Stimulated activated naive CD8-positive, alpha-beta T cell treated with anti-CD3 and anti-CD28 coated beads, Interleukin-15, Interleukin-2, amounts not matched to agents 100 U/mL and 50 U/mL, for 24 hours (primary cell): ENCODE measurements at regions not wholly inside any gene's neighbourhood (a gene's known extent, or its start where the extent isn't known, plus 50 kb on each side); places are given as distances from the start of the nearest gene placed in this dataset.

ENCODE experiments used
- ATAC-seq: fragments of 150-1000 bp; cut with Tn5 transposase; one replicate; pipeline ENCODE4 v1.10.0; 2021
- DNase-seq: peaks from one replicate; pipeline ENCODE4 v3.0.0; 2021

- ATAC-seq (no peak), DNase-seq (no peak)
Observed at GRCh38 chr5:141800617-141801016, 77.6 kb downstream of the PCDH1 start.

- no peak for DNase-seq
- no peak for ATAC-seq
Observed at GRCh38 chr5:141799507-141800167, 78.6 kb downstream of the PCDH1 start.

- no peak for ATAC-seq
Observed at GRCh38 chr5:141797425-141797824, 80.8 kb downstream of the PCDH1 start.

GRCh38 chr5:141795421-141795820 lies 82.8 kb downstream of the PCDH1 start:
- DNase-seq, result no peak
- no peak for ATAC-seq

More at GRCh38 chr5:141797425-141797824, 80.8 kb downstream of the PCDH1 start:
- no peak for DNase-seq

DNA sequence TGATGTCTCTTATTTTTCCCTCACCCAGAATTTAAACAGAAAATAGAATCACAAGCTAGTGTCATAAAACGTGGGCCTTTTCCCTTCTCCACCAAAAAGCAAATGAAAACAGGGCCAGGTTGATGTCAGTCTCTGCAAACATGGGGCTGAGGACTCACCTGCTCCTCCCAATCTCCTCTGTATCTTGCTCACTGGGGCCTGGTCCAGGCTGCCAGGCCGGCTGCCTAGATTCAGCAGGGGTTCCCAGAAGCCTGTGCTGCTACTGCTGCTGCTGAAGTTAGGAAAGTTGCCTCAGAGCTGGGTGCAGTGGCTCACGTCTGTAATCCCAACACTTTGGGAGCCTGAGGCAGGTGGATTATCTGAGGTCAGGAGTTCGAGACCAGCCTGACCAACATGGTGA lies 84.3 kb downstream of the PCDH1 start:
- DNase-seq (no peak), ATAC-seq (no peak)

- no peak for ATAC-seq
- no peak for DNase-seq
Observed at GRCh38 chr5:141793403-141793802, 84.8 kb downstream of the PCDH1 start.

GRCh38 chr5:141790630-141791029 lies 87.6 kb downstream of the PCDH1 start:
- DNase-seq (no peak), ATAC-seq (no peak)

DNA sequence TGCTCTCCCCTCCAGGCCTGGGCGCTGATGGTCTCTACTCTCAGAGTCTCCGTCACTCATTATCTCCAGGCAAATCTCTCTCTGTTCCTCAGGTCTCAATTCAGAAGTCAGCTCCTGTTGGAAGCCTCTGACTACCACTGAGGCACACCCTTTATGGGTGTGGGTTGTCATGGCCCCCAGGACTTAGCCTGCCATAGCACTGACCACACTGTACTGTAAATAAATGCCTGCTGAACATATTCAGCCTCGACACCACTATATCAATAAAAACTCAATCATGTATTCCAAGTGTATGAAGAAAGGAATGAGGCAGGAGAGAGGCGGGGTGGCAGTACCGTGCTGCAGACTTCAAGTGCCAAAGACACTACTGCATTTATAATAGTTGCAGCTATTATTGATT lies 88.9 kb downstream of the PCDH1 start:
- DNase-seq (no peak), ATAC-seq (no peak)

DNA sequence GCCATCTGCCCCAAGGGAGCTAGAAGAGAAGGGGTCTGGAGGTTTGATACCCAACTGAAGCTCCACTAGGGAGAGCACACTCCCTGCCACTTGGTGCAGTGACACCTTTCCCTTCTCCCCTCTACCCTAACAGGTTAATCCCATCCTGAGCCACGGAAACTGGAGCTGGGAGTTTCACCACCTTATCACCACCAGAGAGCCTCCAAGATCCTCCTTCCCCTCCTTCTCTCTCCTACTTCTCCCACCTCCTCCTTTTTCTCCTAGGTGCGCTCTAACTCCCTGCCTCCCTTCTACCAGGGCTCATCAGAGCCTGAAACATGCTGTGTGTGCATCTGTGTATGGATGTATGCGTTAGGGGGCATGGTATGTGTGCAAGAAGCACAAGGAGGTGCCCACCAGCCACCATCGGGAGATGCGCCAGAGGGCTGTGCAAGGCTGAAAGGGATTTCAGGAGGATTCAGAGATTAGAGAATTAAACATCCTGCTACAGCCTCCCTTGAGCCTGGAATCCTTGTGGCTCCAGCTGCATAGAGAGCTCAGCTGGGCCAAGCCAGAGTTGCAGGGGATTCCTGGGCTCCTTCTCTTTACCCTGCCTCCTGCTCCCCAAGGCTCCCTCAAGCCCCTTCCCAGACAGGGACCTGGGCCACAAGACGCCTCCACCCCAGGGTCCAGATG lies 89.8 kb downstream of the PCDH1 start:
- no peak for ATAC-seq
- DNase-seq, result no peak

DNA sequence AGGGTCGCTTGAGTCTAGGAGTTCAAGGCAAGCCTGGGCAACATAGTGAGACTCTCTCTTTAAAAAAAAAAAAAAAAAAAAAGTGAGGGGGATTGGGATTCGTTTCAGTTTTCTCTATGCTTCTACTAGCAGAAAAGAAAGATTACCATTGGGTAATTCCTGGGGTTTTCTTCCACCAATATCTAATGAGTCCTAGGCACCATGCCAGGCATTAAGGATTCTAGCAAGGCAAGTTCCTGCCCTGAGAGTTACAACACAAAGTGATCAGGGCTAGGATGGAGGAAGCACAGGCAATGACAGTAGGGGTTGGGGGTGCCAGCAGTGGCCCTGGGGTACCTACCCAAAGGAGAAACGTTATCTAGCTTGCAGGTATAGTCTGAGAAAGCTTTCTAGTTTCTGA lies 90.8 kb downstream of the PCDH1 start:
- DNase-seq (no peak), ATAC-seq (no peak)

DNA sequence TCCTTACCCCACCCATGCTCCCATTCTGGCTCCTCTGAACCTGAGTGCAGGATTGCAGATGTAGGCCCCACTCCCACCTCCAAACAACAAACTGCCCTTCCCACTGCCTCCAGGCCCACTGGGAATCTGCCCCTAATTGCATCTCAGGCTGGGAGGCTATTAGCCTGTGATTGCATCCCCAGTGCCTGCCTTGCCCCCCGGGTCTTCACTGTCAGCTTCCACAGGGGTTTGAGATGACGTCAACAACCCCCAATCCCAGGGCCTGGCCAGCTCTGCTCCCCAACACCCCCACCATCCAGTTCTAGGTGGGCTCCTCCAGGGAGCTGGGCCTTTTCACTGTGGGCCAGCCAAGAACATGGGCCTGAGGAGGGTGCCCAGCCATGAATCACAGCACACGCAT lies 91.5 kb downstream of the PCDH1 start:
- no peak for ATAC-seq
- DNase-seq, result no peak

- DNase-seq, result no peak
- no peak for ATAC-seq
Observed at GRCh38 chr5:141785711-141786110, 92.5 kb downstream of the PCDH1 start.

GRCh38 chr5:141785135-141785534 lies 93.1 kb downstream of the PCDH1 start:
- no peak for DNase-seq
- no peak for ATAC-seq

GRCh38 chr5:141784529-141784928 lies 93.7 kb downstream of the PCDH1 start:
- ATAC-seq, result no peak
- DNase-seq, result no peak

- DNase-seq, result no peak
- no peak for ATAC-seq
Observed at GRCh38 chr5:141783947-141784296, 94.3 kb downstream of the PCDH1 start.

- no peak for ATAC-seq
Observed at GRCh38 chr5:141783005-141783946, 94.9 kb downstream of the PCDH1 start.

DNA sequence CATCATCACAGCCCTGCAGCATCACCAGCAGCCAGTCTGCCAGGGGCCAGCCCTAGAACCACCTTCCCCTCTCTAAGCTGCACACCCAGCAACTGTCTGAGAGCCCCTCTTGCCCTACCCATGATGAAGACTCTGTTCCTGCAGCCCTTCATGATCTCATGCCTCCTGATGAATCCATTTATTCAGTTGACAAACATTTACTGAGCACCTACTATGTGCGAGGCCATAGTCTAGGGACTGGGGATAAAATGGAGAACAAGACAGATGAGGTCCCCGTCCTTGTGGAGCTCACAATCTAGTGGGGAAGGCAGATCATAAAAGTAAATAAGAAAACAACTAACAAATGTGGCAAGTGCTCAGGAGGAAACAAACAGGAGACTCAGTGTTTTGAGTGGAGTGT lies 96.3 kb downstream of the PCDH1 start:
- DNase-seq (no peak), ATAC-seq (no peak)

More at GRCh38 chr5:141783005-141783946, 94.9 kb downstream of the PCDH1 start:
- no peak for DNase-seq

- no peak for DNase-seq
- ATAC-seq, result no peak
Observed at GRCh38 chr5:141780952-141781781, 97.0 kb downstream of the PCDH1 start.

DNA sequence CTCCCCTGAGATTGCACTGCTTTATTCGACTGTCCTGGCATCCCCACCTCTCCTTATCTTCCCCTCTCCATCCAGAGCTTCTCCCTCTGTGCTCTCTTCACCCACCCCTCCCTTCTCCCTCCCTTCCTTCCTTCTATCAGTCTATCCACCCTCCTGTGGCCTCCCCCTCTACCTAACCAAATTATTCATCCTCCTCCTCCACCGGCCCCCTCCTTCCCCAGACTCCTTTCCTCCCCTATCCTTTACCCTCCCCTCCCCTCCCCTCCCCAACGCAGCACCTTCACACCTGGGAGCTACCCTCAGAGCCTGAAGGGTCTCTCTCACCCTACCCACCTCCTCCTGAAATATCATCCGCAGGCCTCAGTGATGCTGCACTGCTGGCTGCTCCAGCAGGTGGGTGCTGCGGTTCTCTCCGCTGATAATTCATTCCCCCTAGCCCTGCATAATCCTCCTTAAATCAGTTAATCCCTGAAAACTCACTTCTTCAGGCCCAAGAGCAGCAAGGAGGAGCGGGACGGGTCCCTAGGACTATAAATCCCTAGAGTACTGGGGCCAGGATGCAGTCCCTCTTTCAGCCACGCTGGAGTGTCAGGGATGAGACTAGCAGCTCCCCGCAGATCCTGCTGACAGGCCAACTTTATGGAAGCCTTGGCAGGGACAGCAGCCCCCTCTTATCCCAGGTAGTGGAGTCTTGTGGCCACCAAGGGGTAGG lies 97.8 kb downstream of the PCDH1 start:
- no peak for DNase-seq
- no peak for ATAC-seq

- ATAC-seq (peak; percentile 56), DNase-seq (peak; percentile 42)
Observed at GRCh38 chr5:141779503-141779973, 97.5 kb upstream of the ARAP3 start.

GRCh38 chr5:141778683-141779082 lies 96.7 kb upstream of the ARAP3 start:
- ATAC-seq (peak; percentile 26), DNase-seq (peak; percentile 15)
